GM21447 (cell line): ENCODE measurements at regions not wholly inside any gene's neighbourhood (a gene's known extent, or its start where the extent isn't known, plus 50 kb on each side); places are given as distances from the start of the nearest gene placed in this dataset.
"Not testable (repeated sequence)": the region's sequence is repeated elsewhere in the genome, so short reads cannot be mapped to it uniquely, and the experiment has no call there.

ENCODE experiments used
- ATAC-seq: cut with Tn5 transposase; IDR thresholded peaks from one replicate; pipeline ENCODE4 v1.9.1; 2021; ENCODE audit not compliant: unreplicated experiment

DNA sequence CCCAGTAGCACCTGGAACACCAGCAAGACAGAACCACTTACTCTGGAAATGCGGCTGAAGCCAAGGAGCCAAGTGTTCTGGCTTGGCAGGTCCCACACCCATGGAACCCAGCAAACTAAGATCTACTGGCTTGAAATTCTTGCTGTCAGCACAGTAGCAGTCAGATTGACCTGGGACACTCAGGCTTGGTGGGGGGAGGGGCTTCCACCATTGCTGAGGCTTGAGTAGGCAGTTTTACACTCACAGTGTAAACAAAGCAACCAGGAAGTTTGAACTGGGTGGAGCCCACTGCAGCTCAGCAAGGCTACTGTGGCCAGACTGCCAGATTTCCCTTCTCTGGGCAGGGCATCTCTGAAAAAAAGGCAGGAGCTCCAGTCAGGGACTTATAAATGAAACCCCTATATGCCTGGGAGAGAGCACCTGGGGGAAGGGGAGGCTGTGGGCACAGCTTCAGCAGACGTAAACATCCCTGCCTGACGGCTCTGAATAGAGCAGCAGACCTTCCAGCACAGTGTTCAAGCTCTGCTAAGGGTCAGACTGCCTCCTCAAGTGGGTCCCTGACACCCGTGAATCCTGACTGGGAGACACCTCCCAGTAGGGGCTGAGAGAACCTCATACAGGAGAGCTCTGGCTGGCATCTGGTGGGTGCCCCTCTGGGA lies 121.2 kb downstream of the MTERF1 start:
- ATAC-seq: no peak

DNA sequence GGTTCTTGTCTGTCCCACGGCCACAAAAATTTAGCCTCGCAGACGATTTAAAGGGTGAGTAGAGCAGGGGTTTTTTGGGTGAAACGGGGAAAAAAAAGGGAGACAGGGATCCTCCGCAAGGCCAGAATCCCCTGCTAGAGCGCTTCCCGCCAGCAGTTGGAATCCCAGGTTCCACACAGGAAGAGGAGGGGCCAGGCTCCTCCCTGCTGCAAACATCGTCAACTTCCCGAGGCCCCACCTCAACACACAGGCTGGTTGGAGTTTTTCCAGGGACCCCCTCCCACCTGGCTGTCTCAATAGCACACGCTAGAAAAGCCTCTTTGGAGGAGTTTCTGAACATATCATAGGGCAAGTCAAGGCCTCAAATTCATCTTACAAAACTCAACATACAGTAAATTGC lies 112.7 kb downstream of the MTERF1 start:
- no peak for ATAC-seq

DNA sequence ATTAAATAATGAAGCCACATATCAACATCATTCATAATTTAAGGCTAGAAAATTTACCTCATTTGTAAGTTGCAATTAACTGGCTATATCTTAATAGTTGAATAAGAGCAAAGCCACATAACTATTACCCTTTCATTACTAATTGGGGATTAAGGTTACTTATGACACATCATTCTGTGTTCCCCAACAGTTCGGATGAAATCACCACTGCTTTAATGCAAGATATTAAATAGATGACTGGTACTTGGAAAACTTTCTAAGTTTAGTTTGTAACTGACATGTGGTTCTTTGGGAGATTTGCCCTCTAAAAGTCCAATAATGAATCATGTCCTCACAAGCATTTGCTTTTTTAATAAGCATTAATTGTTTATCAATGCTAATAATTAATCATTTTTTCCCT lies 109.1 kb downstream of the MTERF1 start:
- ATAC-seq: no peak

DNA sequence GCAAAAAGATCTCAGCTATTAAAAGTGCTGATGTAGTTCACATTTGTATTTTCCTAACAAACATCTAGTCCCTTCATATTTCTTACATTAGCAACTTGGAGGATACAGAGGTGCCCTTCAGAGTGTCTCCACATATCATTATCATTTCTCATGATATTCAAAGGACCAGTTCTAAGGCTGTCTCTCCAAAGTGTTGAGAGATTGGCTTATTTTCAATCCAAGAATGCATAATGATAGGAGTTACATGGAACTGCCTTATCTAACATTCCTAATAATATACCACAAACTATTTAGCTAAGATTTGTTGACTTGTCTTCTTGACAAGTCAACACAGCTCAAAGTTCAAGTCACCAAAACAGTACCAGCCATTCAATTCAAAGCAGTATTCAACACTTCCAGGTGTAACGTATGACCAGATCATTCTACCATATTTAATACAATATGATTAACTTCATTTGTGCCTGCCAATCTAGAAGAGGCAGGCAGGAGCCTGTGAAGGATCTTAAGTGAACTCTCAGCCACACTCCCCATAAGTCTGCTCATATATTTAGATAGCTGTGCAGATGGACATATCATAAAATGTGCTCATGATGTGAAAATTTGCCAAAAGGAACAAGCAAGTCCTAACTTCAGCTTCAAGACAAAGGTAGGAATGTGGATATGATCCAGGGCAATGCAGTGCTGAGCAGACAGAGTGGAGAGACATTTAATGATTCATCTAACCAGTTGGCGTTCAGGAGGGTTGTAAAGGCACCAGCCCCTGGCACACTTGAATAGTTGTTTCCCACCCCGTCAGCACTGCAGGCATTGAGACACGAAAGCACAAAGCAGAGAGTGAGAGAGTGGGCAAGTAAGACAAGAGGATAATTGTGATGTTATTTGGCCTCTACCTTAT lies 108.3 kb downstream of the MTERF1 start:
- no peak for ATAC-seq

DNA sequence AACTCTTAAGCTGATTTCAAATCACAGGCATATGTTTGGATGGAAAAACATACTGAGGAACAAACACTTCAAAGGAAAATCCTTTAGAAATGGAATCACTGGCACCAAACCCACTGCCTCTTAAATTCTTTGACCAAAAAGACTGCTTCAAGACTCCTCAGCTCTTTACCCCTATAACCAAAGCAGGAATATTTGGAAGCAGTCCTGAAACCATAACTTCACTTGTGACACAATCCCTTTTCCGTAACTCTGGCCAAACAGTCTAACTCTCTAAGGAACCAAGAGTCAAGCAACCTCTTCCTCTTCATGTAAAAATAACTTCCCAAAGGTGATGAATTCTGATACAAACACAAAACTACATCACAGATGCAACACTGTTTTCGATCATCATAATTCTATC lies 104.3 kb downstream of the MTERF1 start:
- ATAC-seq: no peak

DNA sequence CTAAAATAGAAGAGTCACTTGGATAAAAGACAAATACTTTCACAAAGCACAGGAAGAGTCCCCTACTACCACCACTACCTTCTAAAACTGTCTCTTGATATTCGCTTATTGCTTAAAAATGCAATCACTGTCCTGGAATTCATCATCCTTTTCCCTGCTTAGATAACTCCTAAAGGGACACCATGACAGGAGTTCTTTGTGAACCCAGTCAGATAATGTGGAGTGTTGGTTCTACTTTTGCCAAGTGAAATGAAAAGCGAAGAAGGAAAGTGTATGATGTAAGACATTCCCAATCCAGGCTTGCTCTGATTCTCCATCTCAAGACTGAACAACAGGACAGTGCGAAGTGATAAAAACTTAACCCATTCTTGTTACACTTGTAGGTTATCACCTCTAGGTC lies 103.0 kb downstream of the MTERF1 start:
- no peak for ATAC-seq

DNA sequence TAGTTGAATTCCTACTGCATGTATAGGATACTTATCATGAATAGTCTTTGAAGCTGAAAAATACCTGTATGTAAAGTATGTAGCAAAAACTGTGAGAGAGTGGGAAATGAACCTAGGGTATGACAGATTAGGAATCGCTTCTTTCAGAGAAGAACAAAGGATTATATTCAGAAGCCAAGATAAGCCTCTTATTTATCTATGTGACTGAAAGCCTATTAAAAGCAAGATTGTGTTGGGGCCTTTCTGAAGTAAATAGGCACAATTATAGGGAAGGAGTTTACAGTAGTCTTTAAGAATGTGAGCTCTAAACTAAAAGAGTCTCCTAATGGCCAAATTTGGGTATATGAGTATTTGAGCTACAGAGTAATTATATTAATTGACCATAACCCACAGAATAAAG lies 102.1 kb downstream of the MTERF1 start:
- no peak for ATAC-seq

DNA sequence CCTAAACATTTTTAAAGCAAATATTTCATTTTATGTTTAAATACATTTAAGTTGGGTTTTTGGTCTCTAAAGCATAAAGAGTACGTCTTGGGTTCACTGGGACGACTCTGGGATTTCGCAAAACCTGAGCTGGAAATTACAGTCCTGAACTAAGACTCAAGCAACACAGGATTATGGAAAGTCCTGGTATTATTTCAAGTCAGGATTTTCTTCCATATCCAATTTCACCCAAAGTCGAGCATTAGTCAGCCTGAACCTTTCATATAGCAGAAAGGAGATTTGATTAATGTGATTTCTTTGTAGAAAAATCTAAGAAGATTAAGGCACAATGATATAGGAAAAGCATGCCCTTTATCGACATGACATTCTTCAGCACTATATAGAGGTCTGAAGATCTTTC lies 100.0 kb downstream of the MTERF1 start:
- ATAC-seq: no peak

DNA sequence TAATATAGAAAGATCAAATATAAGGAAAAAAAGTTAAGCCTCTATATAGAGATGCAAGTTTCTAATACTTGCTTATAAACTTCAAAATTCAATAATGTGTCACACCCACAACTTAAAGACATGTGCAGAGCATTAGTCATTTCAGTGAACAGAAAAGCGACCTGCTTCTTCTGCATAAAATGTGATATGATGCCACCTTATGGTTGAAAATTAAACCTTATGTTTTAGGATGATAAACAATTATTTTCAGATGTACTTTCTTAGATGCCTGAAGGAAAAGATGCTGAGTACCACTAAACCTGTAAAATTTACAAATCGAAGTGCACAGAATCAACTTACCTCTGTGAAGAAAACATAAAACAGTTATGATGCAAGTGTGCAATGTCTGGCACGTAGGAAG lies 96.0 kb downstream of the MTERF1 start:
- no peak for ATAC-seq

DNA sequence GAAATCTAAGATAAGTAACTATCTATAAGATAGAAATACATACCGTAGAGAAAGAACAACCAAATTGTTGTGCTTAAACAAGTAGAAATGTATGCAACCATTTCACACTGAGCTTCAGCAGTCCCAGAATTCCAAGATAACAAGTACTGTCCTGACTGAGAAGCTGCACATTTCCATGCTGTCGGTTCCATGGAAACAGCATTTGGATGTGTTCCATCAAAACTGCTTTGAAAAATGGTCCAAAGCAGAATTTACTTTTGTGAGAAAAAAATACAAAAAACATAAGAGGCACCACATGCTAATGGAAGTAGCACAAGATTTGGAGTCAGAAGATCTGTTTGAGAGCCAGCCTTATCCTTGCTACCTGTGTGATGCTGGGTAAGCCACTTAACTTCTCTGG lies 92.6 kb downstream of the MTERF1 start:
- ATAC-seq: no peak

DNA sequence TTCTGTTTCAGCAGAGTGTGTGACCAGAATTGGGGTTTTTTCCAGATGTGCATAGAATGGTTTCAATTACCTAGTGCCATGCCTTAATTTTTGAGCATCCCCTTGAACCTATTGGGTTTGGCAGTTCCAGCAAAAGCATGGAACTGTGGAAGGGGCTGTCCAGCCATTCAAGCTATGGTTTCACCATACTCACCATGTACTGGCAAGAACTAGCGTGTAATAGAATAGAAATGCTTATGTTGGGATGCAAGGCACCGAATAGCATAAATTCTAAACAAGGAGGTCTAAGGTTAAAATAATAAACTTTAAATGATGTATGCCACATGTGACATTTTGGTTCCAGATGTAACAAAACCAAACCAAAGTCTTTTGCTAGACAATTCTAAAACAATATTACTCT lies 91.4 kb downstream of the MTERF1 start:
- no peak for ATAC-seq

DNA sequence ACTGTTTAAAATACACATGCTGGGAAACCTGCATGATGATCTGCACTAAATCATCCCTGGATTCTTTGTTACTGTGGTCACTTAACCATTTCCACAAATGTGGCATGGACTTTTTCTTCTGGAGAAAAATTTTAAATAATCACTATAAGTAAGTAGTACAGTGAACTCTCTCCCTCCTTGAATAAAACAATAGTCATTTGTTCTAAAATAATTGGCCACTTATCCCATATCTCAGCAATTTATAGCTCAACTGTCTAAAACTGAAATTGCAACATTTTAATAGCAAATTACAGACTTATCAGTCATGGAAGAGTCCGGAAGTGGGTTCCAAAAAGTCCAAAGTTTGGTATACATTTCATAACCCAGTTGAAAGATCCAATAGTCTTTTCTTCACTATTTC lies 90.9 kb downstream of the MTERF1 start:
- no peak for ATAC-seq

DNA sequence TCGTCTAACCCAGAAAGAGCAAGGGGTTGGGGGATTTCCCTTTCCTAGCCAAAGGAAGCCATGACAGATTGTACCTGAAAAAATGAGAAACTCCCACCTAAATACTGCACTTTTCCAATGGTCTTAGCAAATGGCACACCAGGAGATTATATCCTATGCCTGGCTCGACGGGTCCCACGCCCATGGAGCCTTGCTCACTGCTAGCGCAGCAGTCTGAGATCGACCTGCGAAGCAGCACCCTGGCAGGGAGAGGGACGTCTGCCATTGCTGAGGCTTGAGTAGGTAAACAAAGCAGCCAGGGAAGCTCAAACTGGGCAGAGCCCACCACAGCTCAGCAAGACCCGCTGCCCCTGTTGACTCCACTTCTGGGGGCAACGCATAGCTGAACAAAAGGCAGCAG lies 89.9 kb downstream of the MTERF1 start:
- not testable (repeated sequence) for ATAC-seq

DNA sequence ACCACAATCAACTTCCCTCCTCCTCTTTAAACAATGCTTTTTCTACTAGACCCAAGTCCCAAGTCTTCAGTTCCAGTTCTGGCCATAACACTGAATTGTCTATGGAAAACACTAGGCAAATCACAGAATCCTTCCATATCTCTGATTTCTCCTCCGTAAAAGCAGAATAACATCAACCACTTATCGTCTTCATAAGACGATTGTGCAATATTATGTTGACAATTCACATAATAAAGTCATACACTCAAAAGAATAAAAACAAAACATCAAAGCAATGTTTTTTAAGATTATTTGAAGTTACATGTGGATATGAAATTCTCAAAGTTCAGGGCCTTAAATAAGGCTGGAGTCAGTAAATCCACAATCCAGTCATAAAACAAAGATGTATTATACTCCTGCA lies 84.4 kb downstream of the MTERF1 start:
- no peak for ATAC-seq

DNA sequence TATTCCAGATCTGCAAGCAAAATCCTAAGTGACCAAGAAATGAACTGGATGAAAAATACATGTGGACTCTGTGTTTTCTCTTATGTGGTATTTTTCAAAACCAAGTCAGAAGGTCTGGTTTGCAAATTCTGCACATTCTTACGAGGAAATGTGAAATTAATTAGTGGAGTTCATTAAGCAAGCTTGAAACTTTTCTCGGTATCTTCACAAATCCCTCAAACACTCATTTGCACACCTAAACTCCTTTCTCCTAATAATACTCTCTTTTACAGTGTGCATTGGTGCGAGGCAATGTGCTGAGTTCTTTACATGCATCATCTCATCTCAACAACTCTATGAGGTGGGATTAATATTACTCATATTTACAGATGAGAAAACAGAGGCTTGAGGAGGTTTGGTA lies 82.1 kb downstream of the MTERF1 start:
- no peak for ATAC-seq

DNA sequence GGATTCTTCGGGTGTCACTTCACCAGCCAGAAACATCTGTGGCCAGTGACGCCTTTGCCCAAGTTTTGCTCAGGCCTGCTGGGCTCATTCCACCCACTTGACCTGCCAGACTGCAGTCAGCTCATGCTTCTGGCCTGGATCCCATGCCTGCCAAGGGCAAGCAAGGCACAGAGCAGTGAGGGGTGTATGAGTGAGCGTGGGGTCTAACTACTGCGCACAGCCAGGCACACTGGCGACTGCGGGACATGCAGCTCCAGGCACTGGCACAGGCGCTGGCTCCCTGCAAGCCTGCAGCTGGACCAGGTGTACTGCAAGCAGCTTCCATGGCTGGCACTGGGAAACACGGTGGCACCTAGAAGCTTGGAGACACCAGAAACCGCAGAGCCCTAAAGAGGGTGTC lies 80.1 kb downstream of the MTERF1 start:
- no peak for ATAC-seq

DNA sequence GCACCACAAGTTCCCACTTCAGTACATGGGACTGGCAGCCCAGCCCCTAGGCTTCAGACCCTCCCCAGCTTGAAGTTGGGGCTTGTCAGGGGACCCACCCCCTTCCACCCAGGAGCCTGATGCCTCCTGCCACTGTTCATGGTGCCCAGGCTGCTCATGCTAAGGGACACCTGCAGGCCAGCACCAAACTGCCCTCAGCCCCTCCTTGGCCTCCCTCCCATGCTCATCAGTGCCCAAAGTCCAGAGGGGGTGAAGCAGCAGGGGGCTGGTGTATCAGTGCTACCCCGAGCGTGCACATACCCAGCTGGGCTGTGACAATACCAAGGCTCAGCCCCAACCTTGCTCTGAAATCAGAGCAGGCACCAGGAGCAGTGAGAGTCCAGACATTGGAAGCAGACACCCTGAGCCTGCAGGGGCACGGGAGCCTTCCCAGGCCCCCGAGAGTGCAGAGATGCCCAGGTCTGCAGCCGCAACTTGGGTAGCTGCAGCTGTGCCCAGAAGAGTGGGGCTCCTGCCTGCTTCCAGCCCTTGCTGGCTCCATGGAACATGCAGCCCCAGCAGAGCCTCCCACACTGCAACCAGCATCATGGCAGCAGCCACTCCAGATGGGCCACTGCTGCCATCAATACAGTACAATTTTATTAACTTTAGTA lies 79.0 kb downstream of the MTERF1 start:
- no peak for ATAC-seq

DNA sequence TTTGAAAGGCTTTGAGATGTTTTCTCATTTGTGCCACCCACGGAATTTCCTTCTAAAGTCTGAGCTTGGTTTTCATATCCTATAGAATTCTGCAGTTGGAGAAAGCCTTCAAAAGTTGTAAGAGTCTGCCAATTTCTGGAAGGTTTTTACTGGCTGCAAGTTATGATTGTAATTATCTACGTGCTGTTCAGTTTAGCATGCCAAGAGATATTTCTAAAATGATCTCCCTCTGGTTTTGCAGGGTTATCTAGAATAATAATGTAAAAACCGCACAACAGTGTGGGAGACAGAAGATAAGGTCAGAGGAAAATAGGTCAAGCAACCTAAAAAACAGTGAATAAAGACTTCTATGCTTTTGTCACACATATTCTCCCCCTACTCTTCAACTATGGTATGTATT lies 69.3 kb downstream of the MTERF1 start:
- ATAC-seq: no peak

DNA sequence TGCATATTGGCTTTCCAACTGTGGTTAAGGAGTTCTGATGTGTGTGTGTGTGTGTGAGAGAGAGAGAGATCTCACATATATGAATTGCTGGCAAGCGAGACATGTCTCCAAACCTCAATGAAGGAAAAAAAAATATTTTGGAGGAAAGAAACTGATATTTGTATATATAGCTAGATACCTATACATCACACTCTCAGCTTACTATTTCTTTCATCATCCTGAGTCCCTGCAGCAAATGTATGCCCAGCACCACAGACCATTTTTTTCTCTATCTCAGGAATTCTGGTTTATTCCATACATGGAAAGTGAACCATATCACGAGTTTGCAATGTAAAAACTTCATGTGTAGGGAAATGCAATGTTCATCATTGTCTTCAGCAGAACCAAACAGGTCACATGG lies 68.9 kb downstream of the MTERF1 start:
- ATAC-seq: no peak

DNA sequence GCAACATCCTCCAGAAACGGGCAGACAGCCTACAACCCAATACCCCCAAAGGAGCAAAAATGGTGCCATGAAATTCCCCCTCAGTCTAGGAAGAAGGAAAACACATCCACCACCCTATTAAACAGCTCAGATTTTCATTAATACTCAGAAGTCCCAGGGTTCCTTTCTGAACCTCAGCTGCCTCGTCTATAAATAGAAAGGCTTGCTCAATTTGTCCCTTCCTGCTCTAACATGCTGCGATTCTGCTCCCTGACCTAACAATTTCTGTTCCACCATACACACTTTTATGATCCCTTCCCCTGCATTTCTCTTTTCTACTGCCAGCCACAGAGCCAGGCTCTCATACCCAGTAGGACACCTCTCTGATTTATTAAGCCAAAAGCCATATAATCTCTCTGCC lies 68.1 kb downstream of the MTERF1 start:
- no peak for ATAC-seq

DNA sequence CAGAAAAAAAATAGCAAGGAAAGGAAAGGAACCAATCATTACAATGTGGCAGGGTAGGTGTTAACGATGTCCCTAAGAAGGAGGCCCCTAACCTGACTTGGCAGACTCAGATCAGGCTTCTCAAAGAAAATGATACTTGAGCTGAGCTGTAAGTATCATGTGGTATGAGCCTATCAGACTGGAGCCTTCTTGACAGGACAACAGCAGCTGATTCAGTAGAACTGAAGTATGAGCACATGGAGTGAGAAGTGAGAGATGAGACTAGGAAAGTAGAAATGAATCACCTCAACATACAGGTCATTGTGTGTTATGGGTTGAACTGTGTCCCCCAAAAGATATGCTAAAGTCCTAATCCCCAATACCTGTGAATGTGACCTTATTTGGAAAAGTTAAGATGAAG lies 66.3 kb downstream of the MTERF1 start:
- no peak for ATAC-seq
